Endodermal cell (in vitro differentiated cells): ENCODE measurements at regions not wholly inside any gene's neighbourhood (a gene's known extent, or its start where the extent isn't known, plus 50 kb on each side); places are given as distances from the start of the nearest gene placed in this dataset.

Experiments used
- DNase-seq: peaks from one replicate; pipeline ENCODE4 v3.0.0-alpha.2; 2017
- H3K27ac ChIP-seq: 2 replicates; pipeline ENCODE4 v1.5.1; 2013; ENCODE audit warnings: mild to moderate bottlenecking, low read depth, low read length, moderate library complexity
- H3K27me3 ChIP-seq: 2 replicates; pipeline ENCODE4 v1.6.1; 2013; ENCODE audit warnings: mild to moderate bottlenecking, low read length, moderate library complexity; ENCODE audit not compliant: insufficient read depth, control insufficient read depth, poor library complexity, severe bottlenecking
- H3K36me3 ChIP-seq: 2 replicates; pipeline ENCODE4 v1.7.0; 2013; ENCODE audit warnings: mild to moderate bottlenecking, low read length, moderate library complexity; ENCODE audit not compliant: control insufficient read depth, insufficient read depth
- H3K4me1 ChIP-seq: one replicate; pipeline ENCODE4 v1.7.0; 2013; ENCODE audit warnings: low read length; ENCODE audit not compliant: control insufficient read depth, insufficient read depth
- H3K4me3 ChIP-seq: 2 replicates; pipeline ENCODE4 v1.5.1; 2013; ENCODE audit warnings: mild to moderate bottlenecking, low read length, moderate library complexity
- H3K9ac ChIP-seq: 2 replicates; pipeline ENCODE4 v1.6.1; 2013; ENCODE audit warnings: mild to moderate bottlenecking, low read length, moderate library complexity; ENCODE audit not compliant: poor library complexity, severe bottlenecking; ENCODE audit errors: extremely low read depth
- H3K9me3 ChIP-seq: 2 replicates; pipeline ENCODE4 v1.6.1; 2013; ENCODE audit warnings: mild to moderate bottlenecking, low read length, moderate library complexity; ENCODE audit not compliant: control insufficient read depth
- H3K27ac Mint-ChIP-seq: 2 replicates; pipeline ENCODE4 v1.8.0; 2020; ENCODE audit warnings: mixed read lengths
- H3K27me3 Mint-ChIP-seq: 2 replicates; pipeline ENCODE4 v1.8.0; 2021; ENCODE audit warnings: mild to moderate bottlenecking, mixed read lengths; ENCODE audit not compliant: insufficient read depth
- H3K36me3 Mint-ChIP-seq: 2 replicates; pipeline ENCODE4 v1.8.0; 2020; ENCODE audit warnings: low read depth, mixed read lengths
- H3K4me1 Mint-ChIP-seq: 2 replicates; pipeline ENCODE4 v1.8.0; 2020; ENCODE audit warnings: mixed read lengths
- H3K4me3 Mint-ChIP-seq: 2 replicates; pipeline ENCODE4 v1.8.0; 2020; ENCODE audit warnings: mild to moderate bottlenecking, moderate library complexity, mixed read lengths
- H3K9me3 Mint-ChIP-seq: 2 replicates; pipeline ENCODE4 v1.8.0; 2020; ENCODE audit warnings: mild to moderate bottlenecking, mixed read lengths
- WGBS, 2 experiments: methylation state at CpG; one replicate each; pipeline versions ENCODE4 v1.1.5 to v1.1.7; 2013; ENCODE audit warnings: missing lambda C conversion rate in 2 of 2, mixed read lengths in 1 of 2; ENCODE audit not compliant: insufficient coverage in 1 of 2, insufficient read length in 1 of 2; 5-methylcytosine and 5-hydroxymethylcytosine counted together
- TF ChIP-seq, protein P1 (sequence below): fragments of 200-600 bp; sonication (generic); conservative IDR thresholded peaks from 2 replicates; pipeline ENCODE4 v1.5.0; 2021; ENCODE audit warnings: antibody characterized with exemption, mild to moderate bottlenecking

DNA sequence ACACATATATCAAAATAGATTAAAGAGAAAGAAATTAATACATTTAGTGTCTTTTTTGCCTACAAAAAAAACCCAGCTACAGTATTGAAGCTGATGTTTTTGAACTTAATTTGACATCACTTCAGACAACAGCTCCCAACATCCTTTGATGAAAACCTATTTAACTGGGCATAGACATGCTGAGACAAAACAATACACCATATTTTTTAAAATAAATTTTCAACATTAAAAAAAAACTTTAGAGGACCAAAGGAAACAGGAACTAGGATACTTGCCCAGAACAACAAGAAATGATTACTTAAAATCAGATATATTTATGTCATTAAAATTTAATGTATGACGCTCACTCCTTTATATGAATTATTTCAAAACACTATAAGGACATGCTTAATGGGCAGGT lies 178.1 kb downstream of the MREG start:
- Histone ChIP-seq H3K27ac (no peak overlapping the region), H3K27me3 (no peaks in the 10 kb centered on the region), H3K36me3 (no peaks in the 10 kb centered on the region), H3K4me1 (peaks cover 12% of the 10 kb centered on the region), H3K9ac (no peak overlapping the region), H3K9me3 (no peaks in the 10 kb centered on the region), H3K4me3 (peak overlapping the region; percentile 30)
- no peaks in the 10 kb centered on the region for H3K36me3 Mint-ChIP-seq
- TF ChIP-seq, protein P1, sequence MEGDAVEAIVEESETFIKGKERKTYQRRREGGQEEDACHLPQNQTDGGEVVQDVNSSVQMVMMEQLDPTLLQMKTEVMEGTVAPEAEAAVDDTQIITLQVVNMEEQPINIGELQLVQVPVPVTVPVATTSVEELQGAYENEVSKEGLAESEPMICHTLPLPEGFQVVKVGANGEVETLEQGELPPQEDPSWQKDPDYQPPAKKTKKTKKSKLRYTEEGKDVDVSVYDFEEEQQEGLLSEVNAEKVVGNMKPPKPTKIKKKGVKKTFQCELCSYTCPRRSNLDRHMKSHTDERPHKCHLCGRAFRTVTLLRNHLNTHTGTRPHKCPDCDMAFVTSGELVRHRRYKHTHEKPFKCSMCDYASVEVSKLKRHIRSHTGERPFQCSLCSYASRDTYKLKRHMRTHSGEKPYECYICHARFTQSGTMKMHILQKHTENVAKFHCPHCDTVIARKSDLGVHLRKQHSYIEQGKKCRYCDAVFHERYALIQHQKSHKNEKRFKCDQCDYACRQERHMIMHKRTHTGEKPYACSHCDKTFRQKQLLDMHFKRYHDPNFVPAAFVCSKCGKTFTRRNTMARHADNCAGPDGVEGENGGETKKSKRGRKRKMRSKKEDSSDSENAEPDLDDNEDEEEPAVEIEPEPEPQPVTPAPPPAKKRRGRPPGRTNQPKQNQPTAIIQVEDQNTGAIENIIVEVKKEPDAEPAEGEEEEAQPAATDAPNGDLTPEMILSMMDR = no peak
- no peak overlapping the region for H3K4me3 Mint-ChIP-seq
- WGBS, 2 experiments = no CpG with 5 or more reads among the region's 1 CpG
- no peaks in the 10 kb centered on the region for H3K9me3 Mint-ChIP-seq
- H3K27me3 Mint-ChIP-seq = no peaks in the 10 kb centered on the region
- no peak overlapping the region for H3K27ac Mint-ChIP-seq
- no peak for DNase-seq
- H3K4me1 Mint-ChIP-seq = peaks cover 34% of the 10 kb centered on the region

- no peak overlapping the region for H3K27ac ChIP-seq
- WGBS, 2 experiments = 85 to 86% methylated on average over 4 to 5 of the region's 5 CpGs
- H3K27me3 Mint-ChIP-seq = no peaks in the 10 kb centered on the region
- H3K36me3 Mint-ChIP-seq = no peaks in the 10 kb centered on the region
- no peaks in the 10 kb centered on the region for H3K27me3 ChIP-seq
- H3K9me3 Mint-ChIP-seq = no peaks in the 10 kb centered on the region
- H3K4me3 ChIP-seq = no peak overlapping the region
- H3K4me3 Mint-ChIP-seq = no peak overlapping the region
- TF ChIP-seq, protein P1 = no peak
- DNase-seq = no peak
- H3K27ac Mint-ChIP-seq = no peak overlapping the region
- peaks cover 31% of the 10 kb centered on the region for H3K4me1 Mint-ChIP-seq
- no peaks in the 10 kb centered on the region for H3K9me3 ChIP-seq
- no peaks in the 10 kb centered on the region for H3K36me3 ChIP-seq
- H3K4me1 ChIP-seq = peaks cover 12% of the 10 kb centered on the region
- no peak overlapping the region for H3K9ac ChIP-seq
Observed at GRCh38 chr2:215833531-215834162, 179.7 kb downstream of the MREG start.

GRCh38 chr2:215832791-215833190 lies 180.6 kb downstream of the MREG start:
- peaks cover 12% of the 10 kb centered on the region for H3K4me1 ChIP-seq
- no peaks in the 10 kb centered on the region for H3K36me3 ChIP-seq
- Mint-ChIP-seq H3K4me1 (peaks cover 32% of the 10 kb centered on the region), H3K9me3 (no peaks in the 10 kb centered on the region), H3K27me3 (no peaks in the 10 kb centered on the region), H3K27ac (no peak overlapping the region), H3K4me3 (no peak overlapping the region), H3K36me3 (no peaks in the 10 kb centered on the region)
- H3K9ac ChIP-seq = no peak overlapping the region
- TF ChIP-seq, protein P1 = no peak
- no peak overlapping the region for H3K4me3 ChIP-seq
- no peak overlapping the region for H3K27ac ChIP-seq
- 92 to 95% methylated on average over 2 to 6 of the region's 6 CpGs for WGBS, 2 experiments
- H3K27me3 ChIP-seq = no peaks in the 10 kb centered on the region
- no peaks in the 10 kb centered on the region for H3K9me3 ChIP-seq
- no peak for DNase-seq
